22Rv1 (cell line): ENCODE measurements at regions not wholly inside any gene's neighbourhood (a gene's known extent, or its start where the extent isn't known, plus 50 kb on each side); places are given as distances from the start of the nearest gene placed in this dataset.

ENCODE experiments used
- CTCF ChIP-seq: fragments of 450-650 bp; IDR thresholded peaks from 2 replicates; pipeline ENCODE4 v1.5.1; 2017; ENCODE audit warnings: mild to moderate bottlenecking
- ZFX ChIP-seq: fragments of 450-650 bp; IDR thresholded peaks from 2 replicates; pipeline ENCODE4 v1.6.1; 2017; ENCODE audit warnings: antibody characterized with exemption, borderline replicate concordance

GRCh38 chr4:132866616-132867015 is 282.5 kb upstream of the PCDH10 start:
- TF ChIP-seq CTCF (no peak), ZFX (no peak)
